NT2/D1 (cell line): ENCODE measurements at regions not wholly inside any gene's neighbourhood (a gene's known extent, or its start where the extent isn't known, plus 50 kb on each side); places are given as distances from the start of the nearest gene placed in this dataset.

Source experiments
- SUZ12 ChIP-seq: IDR thresholded peaks from 2 replicates; pipeline ENCODE4 v1.6.1; 2011; ENCODE audit not compliant: insufficient read length, insufficient read depth; ENCODE audit errors: extremely low read depth
- ZNF274 ChIP-seq: IDR thresholded peaks from 2 replicates; pipeline ENCODE4 v1.6.1; 2011; ENCODE audit warnings: mild to moderate bottlenecking, low read depth, low read length

DNA sequence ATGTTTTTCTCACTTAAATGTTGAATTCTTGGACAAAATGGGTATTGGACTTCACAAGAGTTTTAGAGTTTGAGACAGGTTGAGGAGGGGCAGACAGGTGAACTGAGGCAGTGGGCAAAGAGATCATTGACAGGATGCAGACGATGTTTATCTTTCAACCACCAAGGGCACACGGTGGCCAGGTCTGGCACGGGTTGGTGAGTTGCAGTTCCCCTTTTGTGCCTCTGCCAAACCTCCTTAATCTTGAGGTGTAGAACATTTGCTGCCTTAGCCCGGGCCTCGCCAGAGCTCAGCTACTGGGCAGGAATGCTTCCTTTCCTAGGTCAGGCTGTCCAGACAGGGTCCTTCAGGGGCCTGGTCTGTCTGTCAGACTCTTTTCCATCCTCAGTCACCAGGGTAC, 567.4 kb upstream of the SOX9 start:
- TF ChIP-seq ZNF274 (no peak), SUZ12 (no peak)
